ENCODE measurements at regions not wholly inside any gene's neighbourhood (a gene's known extent, or its start where the extent isn't known, plus 50 kb on each side); places are given as distances from the start of the nearest gene placed in this dataset.

DNA sequence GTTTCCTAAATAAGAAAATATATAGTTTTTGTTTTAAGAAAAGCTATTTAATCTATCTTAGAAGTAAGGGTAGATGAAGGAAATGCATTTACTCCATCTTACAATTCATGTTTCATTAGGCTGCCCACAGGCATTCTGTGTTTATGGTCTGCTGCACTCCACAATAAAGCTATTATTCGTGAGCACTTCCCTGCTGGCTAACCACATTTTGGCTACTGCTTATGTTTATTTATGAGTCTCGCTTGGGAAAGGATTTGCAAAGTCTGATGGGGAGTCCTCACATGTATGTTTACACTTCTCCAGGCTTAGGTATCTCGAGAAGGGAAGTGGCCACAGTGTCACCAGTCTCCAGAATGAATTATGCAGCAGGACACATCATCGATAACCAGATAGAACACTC lies 260.8 kb upstream of the VCX start:
- H3K27me3 ChIP-seq (ENCODE audit: control insufficient read depth, insufficient read depth, low read length) = no peaks in the 10 kb centered on the region
- no peaks in the 10 kb centered on the region for H3K36me3 ChIP-seq (ENCODE audit: control insufficient read depth, insufficient read depth, low read length)
- no peak for DNase-seq (ENCODE audit: low read depth)
- TF ChIP-seq CTCF (IDR thresholded peaks at IDR 0.05; ENCODE audit: insufficient read depth, low read length, severe bottlenecking) = no peak
- no peak for FAIRE-seq
- no peak overlapping the region for H3K4me3 ChIP-seq (ENCODE audit: low read depth, low read length)

DNA sequence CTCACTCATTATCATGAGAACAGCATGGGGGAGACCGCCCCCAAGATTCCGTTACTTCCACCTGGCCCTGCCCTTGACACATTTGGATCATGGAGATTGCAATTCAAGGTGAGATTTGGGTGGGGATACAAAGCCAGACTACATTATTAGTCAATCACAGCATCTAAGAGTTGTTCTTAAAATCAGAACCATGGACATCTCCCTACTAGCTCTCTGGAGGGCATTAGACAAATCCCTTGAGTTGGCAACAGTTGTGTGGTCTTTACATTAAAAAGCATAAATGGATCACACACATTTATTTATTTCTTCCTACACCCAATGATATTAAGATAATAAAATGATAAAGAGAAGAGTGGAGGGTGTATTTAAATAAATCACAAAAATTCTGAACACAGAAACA lies 262.8 kb upstream of the VCX start:
- TF ChIP-seq CTCF (IDR thresholded peaks at IDR 0.05; ENCODE audit: insufficient read depth, low read length, severe bottlenecking) = no peak
- H3K36me3 ChIP-seq (ENCODE audit: control insufficient read depth, insufficient read depth, low read length) = no peaks in the 10 kb centered on the region
- no peak for FAIRE-seq
- H3K4me3 ChIP-seq (ENCODE audit: low read depth, low read length) = no peak overlapping the region
- no peak for DNase-seq (ENCODE audit: low read depth)
- H3K27me3 ChIP-seq (ENCODE audit: control insufficient read depth, insufficient read depth, low read length) = no peaks in the 10 kb centered on the region

DNA sequence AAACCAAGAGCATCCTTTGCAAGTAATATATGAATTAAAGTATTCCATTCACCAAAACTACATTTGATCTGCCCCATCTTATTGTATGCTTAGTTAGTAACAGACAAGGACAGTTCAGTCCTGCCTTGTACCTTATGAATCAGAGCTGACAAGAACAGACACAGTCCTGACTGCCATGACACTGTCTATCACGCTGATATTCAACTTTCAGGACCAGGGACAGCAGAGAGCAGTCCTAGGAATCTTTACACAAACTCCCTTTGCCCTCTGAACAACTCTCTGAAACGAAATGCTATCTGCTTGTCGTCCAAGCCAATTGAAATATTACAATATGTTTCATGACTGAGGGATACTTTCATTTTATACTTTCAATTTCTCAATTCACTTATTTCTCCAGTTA lies 268.6 kb upstream of the VCX start:
- H3K4me3 ChIP-seq (ENCODE audit: low read depth, low read length) = no peak overlapping the region
- DNase-seq (ENCODE audit: low read depth) (peak; percentile 63), FAIRE-seq (no peak)
- no peaks in the 10 kb centered on the region for H3K27me3 ChIP-seq (ENCODE audit: control insufficient read depth, insufficient read depth, low read length)
- no peaks in the 10 kb centered on the region for H3K36me3 ChIP-seq (ENCODE audit: control insufficient read depth, insufficient read depth, low read length)
- no peak for TF ChIP-seq CTCF (IDR thresholded peaks at IDR 0.05; ENCODE audit: insufficient read depth, low read length, severe bottlenecking)

DNA sequence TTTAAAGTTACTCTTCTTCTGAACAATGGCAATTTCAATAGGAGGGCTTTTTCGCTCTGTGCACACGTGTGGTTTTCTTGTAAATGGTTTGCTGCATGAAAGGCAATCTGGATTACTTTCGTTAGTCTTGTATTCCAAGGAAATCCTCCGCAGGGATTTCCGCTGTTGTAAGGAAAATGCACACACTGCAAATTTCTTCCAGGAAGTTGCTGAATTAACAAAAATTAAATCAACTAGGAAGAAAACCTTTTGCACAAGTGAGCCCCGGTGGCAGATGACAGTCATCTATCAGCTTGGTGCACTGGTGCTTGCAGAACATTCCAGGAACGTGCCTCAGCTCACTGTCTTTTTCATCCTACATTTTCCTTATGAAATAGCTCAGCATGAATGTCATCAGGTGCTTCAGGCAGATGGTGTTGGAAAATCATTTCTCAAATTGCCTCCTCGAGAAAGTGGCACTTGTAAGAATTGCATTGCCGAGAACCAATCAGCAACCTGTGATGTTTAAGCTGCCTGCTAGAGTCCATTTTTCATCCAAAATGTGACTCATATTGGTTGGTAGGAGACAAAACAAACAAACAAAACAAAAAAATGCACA lies 272.4 kb upstream of the VCX start:
- Histone ChIP-seq H3K27me3 (ENCODE audit: control insufficient read depth, insufficient read depth, low read length) (no peaks in the 10 kb centered on the region), H3K4me3 (ENCODE audit: low read depth, low read length) (no peak overlapping the region), H3K36me3 (ENCODE audit: control insufficient read depth, insufficient read depth, low read length) (no peaks in the 10 kb centered on the region)
- DNase-seq (ENCODE audit: low read depth) (peak; percentile 3), FAIRE-seq (no peak)
- no peak for TF ChIP-seq CTCF (IDR thresholded peaks at IDR 0.05; ENCODE audit: insufficient read depth, low read length, severe bottlenecking)

DNA sequence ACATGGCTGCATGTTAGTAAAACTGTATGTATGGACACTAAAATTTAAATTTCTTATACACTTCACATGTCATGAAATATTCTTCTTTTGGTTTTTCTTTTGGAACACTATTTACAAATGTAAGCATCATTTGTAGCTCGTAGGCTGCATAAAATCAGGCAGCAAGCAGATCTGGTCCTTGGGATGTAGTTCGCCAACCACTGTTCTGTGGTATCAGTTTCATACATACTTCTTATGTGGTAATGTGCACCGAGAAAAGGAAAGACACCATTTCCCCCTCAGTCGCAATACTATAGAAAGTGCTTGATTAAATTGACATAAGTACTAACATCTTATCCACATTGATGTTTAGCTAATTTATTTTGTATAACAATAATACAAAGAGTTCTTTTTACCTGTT lies 274.4 kb upstream of the VCX start:
- no peak for TF ChIP-seq CTCF (IDR thresholded peaks at IDR 0.05; ENCODE audit: insufficient read depth, low read length, severe bottlenecking)
- no peak for DNase-seq (ENCODE audit: low read depth)
- Histone ChIP-seq H3K27me3 (ENCODE audit: control insufficient read depth, insufficient read depth, low read length) (no peaks in the 10 kb centered on the region), H3K36me3 (ENCODE audit: control insufficient read depth, insufficient read depth, low read length) (no peaks in the 10 kb centered on the region), H3K4me3 (ENCODE audit: low read depth, low read length) (no peak overlapping the region)
- no peak for FAIRE-seq

GRCh38 chrX:7568130-7568529 lies 274.8 kb upstream of the VCX start:
- H3K4me3 ChIP-seq (ENCODE audit: low read depth, low read length) = no peak overlapping the region
- FAIRE-seq = no peak
- H3K27me3 ChIP-seq (ENCODE audit: control insufficient read depth, insufficient read depth, low read length) = no peaks in the 10 kb centered on the region
- DNase-seq (ENCODE audit: low read depth) = no peak
- TF ChIP-seq CTCF (IDR thresholded peaks at IDR 0.05; ENCODE audit: insufficient read depth, low read length, severe bottlenecking) = no peak
- no peaks in the 10 kb centered on the region for H3K36me3 ChIP-seq (ENCODE audit: control insufficient read depth, insufficient read depth, low read length)

Measured in bronchial epithelial cell (primary cell).